ENCODE measurements at regions not wholly inside any gene's neighbourhood (a gene's known extent, or its start where the extent isn't known, plus 50 kb on each side); places are given as distances from the start of the nearest gene placed in this dataset.

DNA sequence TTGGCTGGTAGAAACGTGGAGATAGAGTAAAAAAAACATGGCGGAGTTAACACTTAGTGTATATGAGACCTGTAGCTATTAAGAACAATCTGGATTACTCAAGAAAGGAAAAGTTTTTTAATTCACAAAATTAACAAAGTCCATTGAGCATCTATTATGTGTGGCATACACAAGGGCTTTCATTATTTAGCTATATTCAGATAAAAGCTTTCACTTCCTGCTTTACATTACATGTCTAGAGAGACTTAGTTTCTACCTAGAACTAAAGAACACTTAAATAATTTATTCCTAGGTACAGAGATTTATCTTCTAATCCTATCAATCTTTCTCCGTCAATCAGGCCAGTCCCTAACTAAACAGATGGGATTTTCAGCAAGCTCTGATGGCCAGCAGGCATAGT, 196.0 kb upstream of the SLC39A10 start:
- 63% methylated on average over 3 of the region's 3 CpGs; no CpG with 5 or more reads in 1 of the 2 experiments for WGBS, 2 experiments (ENCODE audit: extremely low coverage in 1 of 2, insufficient coverage in 1 of 2, insufficient read length in 1 of 2, insufficient replicate concordance in 2 of 2, low coverage in 1 of 2, low lambda C conversion rate in 2 of 2, missing lambda C conversion rate in 1 of 2)
- H2AK5ac ChIP-seq (ENCODE audit: low read depth, low read length): no peak overlapping the region
- CTCF ChIA-PET (ENCODE audit: partially characterized antibody): interaction anchor here (1.0 to 1.1 kb wide), 3 partner anchors 13 to 202 kb away, joined by 3 to 4 read pairs (median 3); no protein-coding TSS in a partner anchor

More for the DNA sequence above, 196.0 kb upstream of the SLC39A10 start:
- H4K8ac ChIP-seq (ENCODE audit: extremely low read depth, insufficient read depth, low read length): no peak overlapping the region
- TF ChIP-seq HDAC2 (IDR thresholded peaks at IDR 0.05; ENCODE audit: borderline replicate concordance in 1 of 2, low read depth in 2 of 2, low read length in 2 of 2) (no peak), GABPA (IDR thresholded peaks at IDR 0.05; ENCODE audit: borderline replicate concordance, insufficient read depth, low read length) (no peak), SAP30 (IDR thresholded peaks at IDR 0.05; ENCODE audit: insufficient read depth, insufficient replicate concordance, low read length) (no peak)
- H3K14ac ChIP-seq (ENCODE audit: insufficient read length): no peak overlapping the region
- no peaks in the 10 kb centered on the region for H3K4me1 ChIP-seq (replicated peaks in 1 of 4; ENCODE audit: control insufficient read depth in 3 of 4, insufficient read depth in 4 of 4, low read length in 3 of 4)
- no peak overlapping the region for H3K56ac ChIP-seq (replicated peaks; ENCODE audit: insufficient read length, low read depth, low read length)
- H2BK12ac ChIP-seq (ENCODE audit: low read depth, low read length): no peak overlapping the region
- H4K91ac ChIP-seq (replicated peaks; ENCODE audit: insufficient read length, low read length): no peak overlapping the region
- H3K4me3 ChIP-seq (ENCODE audit: extremely low read depth in 1 of 4, insufficient read depth in 2 of 4, low read depth in 3 of 4, low read length in 4 of 4): no peak overlapping the region
- no peak overlapping the region for H2AFZ ChIP-seq (ENCODE audit: low read length)
- H3K36me3 ChIP-seq (ENCODE audit: control insufficient read depth in 2 of 4, insufficient read depth in 4 of 4, low read length in 3 of 4): no peaks in the 10 kb centered on the region
- no peak overlapping the region for H3K23ac ChIP-seq (ENCODE audit: insufficient read length)
- H3K9ac ChIP-seq (replicated peaks in 1 of 4; ENCODE audit: extremely low read depth in 1 of 4, low read depth in 3 of 4, low read length in 3 of 4): no peak overlapping the region
- no peak overlapping the region for H2BK15ac ChIP-seq (ENCODE audit: low read length)
- H4K20me1 ChIP-seq (replicated peaks in 1 of 2; ENCODE audit: control insufficient read depth in 1 of 2, insufficient read depth in 2 of 2, low read length in 2 of 2): no peaks in the 10 kb centered on the region
- no peaks in the 10 kb centered on the region for H3K27me3 ChIP-seq (replicated peaks in 1 of 4; ENCODE audit: control insufficient read depth in 3 of 4, extremely low read depth in 1 of 4, insufficient read depth in 3 of 4, low read length in 3 of 4)
- no peak overlapping the region for H2BK20ac ChIP-seq (ENCODE audit: low read length)
- DNase-seq (ENCODE audit: low read depth in 1 of 2, low spot score in 2 of 2) (no peak), FAIRE-seq (no peak)
- no peak overlapping the region for H3K4ac ChIP-seq (replicated peaks; ENCODE audit: insufficient read length, low read depth, low read length)
- no peaks in the 10 kb centered on the region for H3K9me3 ChIP-seq (ENCODE audit: insufficient read depth in 2 of 2, low read depth in 1 of 2, low read length in 1 of 2)
- H3K79me1 ChIP-seq (ENCODE audit: low read depth, low read length): no peaks in the 10 kb centered on the region
- no peaks in the 10 kb centered on the region for H3K79me2 ChIP-seq (ENCODE audit: control insufficient read depth in 1 of 2, insufficient read depth in 2 of 2, low read length in 2 of 2)
- H3K23me2 ChIP-seq (ENCODE audit: low read depth, low read length): no peaks in the 10 kb centered on the region
- POLR2A ChIA-PET (ENCODE audit: partially characterized antibody): no interaction called here
- H4K5ac ChIP-seq (ENCODE audit: insufficient read length, low read depth, low read length): no peak overlapping the region
- no peak overlapping the region for H2BK120ac ChIP-seq (replicated peaks; ENCODE audit: low read depth, low read length)
- no peak overlapping the region for H3K18ac ChIP-seq (ENCODE audit: extremely low read depth, low read length)
- H2BK5ac ChIP-seq (ENCODE audit: low read depth, low read length): no peak overlapping the region
- no peak overlapping the region for H3K4me2 ChIP-seq (ENCODE audit: insufficient read depth in 1 of 2, low read depth in 2 of 2, low read length in 2 of 2)
- no peak overlapping the region for H3K27ac ChIP-seq (ENCODE audit: low read depth, low read length)
